Karpas-422 (cell line): ENCODE measurements at regions not wholly inside any gene's neighbourhood (a gene's known extent, or its start where the extent isn't known, plus 50 kb on each side); places are given as distances from the start of the nearest gene placed in this dataset.
"Not testable (repeated sequence)": the region's sequence is repeated elsewhere in the genome, so short reads cannot be mapped to it uniquely, and the experiment has no call there.

ENCODE experiments used
- DNase-seq: peaks from one replicate; pipeline ENCODE4 v3.0.0-alpha.2; 2015
- H2AFZ ChIP-seq: fragments of 200-600 bp; sonication (generic); 2 replicates; pipeline ENCODE4 v1.6.1; 2014; ENCODE audit warnings: antibody characterized with exemption, low read length, mixed read lengths
- H3K27ac ChIP-seq: fragments of 200-600 bp; sonication (generic); 2 replicates; pipeline ENCODE4 v1.5.1; 2014; ENCODE audit warnings: mild to moderate bottlenecking, low read length, moderate library complexity
- H3K27me3 ChIP-seq: fragments of 200-600 bp; sonication (generic); 2 replicates; pipeline ENCODE4 v1.6.1; 2014; ENCODE audit warnings: low read length, mixed read lengths
- H3K36me3 ChIP-seq: fragments of 200-600 bp; sonication (generic); 2 replicates; pipeline ENCODE4 v1.6.1; 2014; ENCODE audit warnings: low read length, mixed read lengths; ENCODE audit not compliant: insufficient read depth
- H3K4me1 ChIP-seq: fragments of 200-600 bp; sonication (generic); 2 replicates; pipeline ENCODE4 v1.6.1; 2014; ENCODE audit warnings: mild to moderate bottlenecking, low read length, mixed read lengths
- H3K4me2 ChIP-seq: fragments of 200-600 bp; sonication (generic); 2 replicates; pipeline ENCODE4 v1.6.1; 2014; ENCODE audit warnings: low read length, low read depth, mild to moderate bottlenecking; ENCODE audit not compliant: poor library complexity, severe bottlenecking
- H3K4me3 ChIP-seq: fragments of 200-600 bp; sonication (generic); 2 replicates; pipeline ENCODE4 v1.5.1; 2014; ENCODE audit warnings: mild to moderate bottlenecking, antibody characterized with exemption, low read length, mixed read lengths
- H3K79me2 ChIP-seq: fragments of 200-600 bp; sonication (generic); 2 replicates; pipeline ENCODE4 v1.6.1; 2014; ENCODE audit warnings: mild to moderate bottlenecking, low read length, mixed read lengths
- H3K9ac ChIP-seq: fragments of 200-600 bp; sonication (generic); 2 replicates; pipeline ENCODE4 v1.6.0; 2014; ENCODE audit warnings: low read length
- H3K9me2 ChIP-seq: fragments of 200-600 bp; sonication (generic), shearing (Covaris generic); replicated peaks from 2 replicates; pipeline ENCODE4 v1.6.0; 2014; ENCODE audit warnings: mild to moderate bottlenecking, low read length, moderate library complexity; ENCODE audit not compliant: insufficient read depth
- H3K9me3 ChIP-seq: fragments of 300-700, 200-600 bp; sonication (generic); 2 replicates; pipeline ENCODE4 v1.6.1; 2014; ENCODE audit warnings: low read length, mixed read lengths
- H4K20me1 ChIP-seq: fragments of 200-600 bp; sonication (generic); 2 replicates; pipeline ENCODE4 v1.6.1; 2014; ENCODE audit warnings: mild to moderate bottlenecking, antibody characterized with exemption, low read length, low read depth; ENCODE audit not compliant: insufficient read depth

DNA sequence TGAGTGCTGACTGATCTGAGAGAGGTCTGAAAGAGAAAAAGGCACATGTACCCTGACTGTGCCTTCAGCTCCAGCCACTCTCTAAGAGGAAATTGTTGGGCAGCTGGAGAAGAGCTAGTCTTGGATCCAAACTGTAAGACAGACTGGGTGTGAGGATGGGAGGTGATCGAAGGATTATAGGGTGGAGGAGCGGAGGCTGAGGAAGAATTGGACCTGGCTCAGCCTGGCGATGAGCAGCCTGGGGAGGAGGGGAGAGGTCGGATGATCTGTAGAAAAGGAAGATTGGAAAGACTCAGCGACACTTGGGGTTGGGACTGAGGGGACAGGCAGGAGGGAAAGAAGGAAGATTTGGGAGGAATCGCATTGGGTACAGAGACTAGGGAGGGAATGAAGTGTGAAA is 98.6 kb upstream of the SLC25A48 start:
- Histone ChIP-seq H3K4me2 (no peak overlapping the region), H3K9me2 (no peaks in the 10 kb centered on the region), H3K4me1 (no peaks in the 10 kb centered on the region), H3K79me2 (no peaks in the 10 kb centered on the region), H3K36me3 (no peaks in the 10 kb centered on the region), H3K27me3 (no peaks in the 10 kb centered on the region), H3K9ac (no peak overlapping the region), H3K4me3 (no peak overlapping the region), H4K20me1 (no peaks in the 10 kb centered on the region), H3K27ac (no peak overlapping the region), H3K9me3 (no peaks in the 10 kb centered on the region), H2AFZ (no peak overlapping the region)
- no peak for DNase-seq

GRCh38 chr5:135734956-135735355 is 99.5 kb upstream of the SLC25A48 start:
- not testable (repeated sequence) for H3K27ac ChIP-seq, H3K9me3 ChIP-seq, H3K9me2 ChIP-seq, H2AFZ ChIP-seq, H3K4me1 ChIP-seq, H4K20me1 ChIP-seq, DNase-seq, H3K27me3 ChIP-seq, H3K79me2 ChIP-seq, H3K9ac ChIP-seq, H3K36me3 ChIP-seq, H3K4me2 ChIP-seq, H3K4me3 ChIP-seq

DNA sequence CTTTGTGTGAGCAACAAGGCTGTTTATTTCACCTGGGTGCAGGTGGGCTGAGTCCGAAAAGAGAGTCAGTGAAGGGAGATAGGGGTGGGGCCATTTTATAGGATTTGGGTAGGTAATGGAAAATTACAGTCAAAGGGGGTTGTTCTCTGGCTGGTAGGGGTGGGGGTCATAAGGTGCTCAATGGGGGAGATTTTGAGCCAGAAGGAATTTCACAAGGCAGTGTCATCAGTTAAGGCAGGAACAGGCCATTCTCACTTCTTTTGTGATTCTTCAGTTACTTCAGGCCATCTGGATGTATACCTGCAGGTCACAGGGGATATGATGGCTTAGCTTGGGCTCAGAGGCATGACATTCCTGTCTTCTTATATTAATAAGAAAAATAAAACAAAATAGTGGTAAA is 103.4 kb upstream of the SLC25A48 start:
- not testable (repeated sequence) for H3K79me2 ChIP-seq, H3K4me2 ChIP-seq, H3K36me3 ChIP-seq, H3K9ac ChIP-seq, H3K4me3 ChIP-seq, H2AFZ ChIP-seq, H3K27ac ChIP-seq, H4K20me1 ChIP-seq, H3K27me3 ChIP-seq, H3K9me2 ChIP-seq, DNase-seq, H3K4me1 ChIP-seq, H3K9me3 ChIP-seq

GRCh38 chr5:135730161-135730560 is 104.3 kb upstream of the SLC25A48 start:
- not testable (repeated sequence) for H3K79me2 ChIP-seq, H3K27ac ChIP-seq, H3K36me3 ChIP-seq, H2AFZ ChIP-seq, H3K4me3 ChIP-seq, H3K27me3 ChIP-seq, H3K4me2 ChIP-seq, H3K9ac ChIP-seq, H4K20me1 ChIP-seq, H3K9me3 ChIP-seq, H3K9me2 ChIP-seq, DNase-seq, H3K4me1 ChIP-seq

DNA sequence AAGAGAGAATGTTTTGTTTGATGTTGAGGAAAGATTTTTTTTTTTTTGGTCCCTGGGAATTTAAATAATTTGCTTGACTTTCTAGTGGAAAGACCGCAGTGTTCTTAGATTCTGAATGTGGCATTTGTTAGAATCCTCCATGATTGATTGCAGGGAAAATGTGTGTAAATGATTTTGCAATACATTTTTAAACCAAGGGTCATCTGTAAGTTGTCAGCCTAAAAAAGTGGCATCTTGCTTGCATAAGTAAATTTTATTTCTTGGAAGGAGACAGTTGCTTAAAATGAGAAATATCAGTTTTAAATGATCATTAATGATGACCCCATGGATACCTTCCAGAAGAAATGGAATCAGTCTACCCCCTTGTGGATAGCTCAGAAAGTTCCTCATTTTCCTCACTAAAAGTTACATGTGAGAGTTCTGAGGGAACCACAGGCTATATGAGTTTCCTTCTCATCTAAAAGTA is 105.1 kb upstream of the SLC25A48 start:
- Histone ChIP-seq H3K79me2 (no peaks in the 10 kb centered on the region), H3K4me1 (peaks cover 5% of the 10 kb centered on the region), H3K4me2 (no peak overlapping the region), H3K9me2 (no peaks in the 10 kb centered on the region), H3K36me3 (no peaks in the 10 kb centered on the region), H3K9ac (no peak overlapping the region), H3K27ac (no peak overlapping the region), H4K20me1 (no peaks in the 10 kb centered on the region), H3K9me3 (no peaks in the 10 kb centered on the region), H3K4me3 (no peak overlapping the region), H2AFZ (no peak overlapping the region), H3K27me3 (no peaks in the 10 kb centered on the region)
- peak; percentile 43 for DNase-seq

GRCh38 chr5:135724617-135725016 is 109.8 kb upstream of the SLC25A48 start:
- H3K79me2 ChIP-seq, result no peaks in the 10 kb centered on the region
- peaks cover 5% of the 10 kb centered on the region for H3K4me1 ChIP-seq
- H3K27ac ChIP-seq, result no peak overlapping the region
- H3K9me2 ChIP-seq, result no peaks in the 10 kb centered on the region
- no peak overlapping the region for H3K4me2 ChIP-seq
- H3K4me3 ChIP-seq, result no peak overlapping the region
- DNase-seq, result no peak
- H4K20me1 ChIP-seq, result no peaks in the 10 kb centered on the region
- no peaks in the 10 kb centered on the region for H3K9me3 ChIP-seq
- H3K36me3 ChIP-seq, result no peaks in the 10 kb centered on the region
- H2AFZ ChIP-seq, result no peak overlapping the region
- H3K27me3 ChIP-seq, result no peaks in the 10 kb centered on the region
- H3K9ac ChIP-seq, result no peak overlapping the region

DNA sequence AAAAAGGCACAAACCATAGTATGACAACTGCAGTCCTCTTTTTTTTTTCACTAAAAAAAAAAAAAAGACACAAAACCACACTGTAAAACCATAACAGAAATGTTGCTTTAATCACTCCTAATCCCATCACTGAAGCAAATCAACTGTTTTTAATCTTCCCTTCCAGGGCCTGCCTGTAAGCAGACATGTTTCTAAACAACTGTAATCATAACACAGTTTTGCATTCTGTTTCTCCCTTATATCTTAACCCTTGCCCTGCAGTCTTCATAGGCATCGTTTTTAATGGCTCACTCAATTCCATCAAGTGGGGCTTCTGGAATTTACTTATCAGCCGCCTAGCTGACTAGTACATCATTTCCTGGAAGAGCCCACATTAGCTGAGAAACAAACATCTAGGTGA is 111.0 kb upstream of the SLC25A48 start:
- H3K27me3 ChIP-seq, result no peaks in the 10 kb centered on the region
- no peak overlapping the region for H3K27ac ChIP-seq
- H3K4me1 ChIP-seq, result peaks cover 5% of the 10 kb centered on the region
- no peaks in the 10 kb centered on the region for H3K9me3 ChIP-seq
- H3K9ac ChIP-seq, result no peak overlapping the region
- no peaks in the 10 kb centered on the region for H3K9me2 ChIP-seq
- H2AFZ ChIP-seq, result no peak overlapping the region
- no peaks in the 10 kb centered on the region for H4K20me1 ChIP-seq
- H3K36me3 ChIP-seq, result no peaks in the 10 kb centered on the region
- DNase-seq, result no peak
- H3K4me3 ChIP-seq, result no peak overlapping the region
- H3K79me2 ChIP-seq, result no peaks in the 10 kb centered on the region
- H3K4me2 ChIP-seq, result no peak overlapping the region

DNA sequence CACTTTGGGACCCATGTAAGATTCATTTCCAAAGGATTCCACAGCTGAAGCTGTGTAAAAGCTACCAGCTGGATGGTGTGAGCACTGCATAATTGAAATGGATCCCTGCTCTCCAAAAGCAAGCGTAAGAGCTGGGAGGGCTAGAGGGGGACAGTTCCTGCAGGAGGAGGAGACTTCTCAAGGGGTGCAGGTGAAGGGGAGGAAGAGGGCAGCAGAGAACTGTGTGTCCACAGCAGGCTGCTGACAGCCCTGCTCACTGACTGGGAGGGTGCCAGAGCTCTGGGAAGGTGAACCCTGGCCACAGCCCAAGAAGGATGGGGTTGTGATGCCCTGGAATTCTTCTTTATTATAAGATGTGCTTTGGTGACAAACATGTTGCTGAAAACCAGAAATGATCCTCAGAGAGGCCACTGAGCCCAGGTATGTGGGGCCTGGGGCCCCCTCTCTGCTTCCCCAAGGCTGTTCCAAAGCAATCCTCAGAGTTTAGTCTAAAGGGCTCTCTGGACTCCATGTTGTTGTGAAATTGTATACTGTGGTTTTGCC is 112.8 kb upstream of the SLC25A48 start:
- H3K4me3 ChIP-seq, result no peak overlapping the region
- H3K36me3 ChIP-seq, result no peaks in the 10 kb centered on the region
- H3K4me1 ChIP-seq, result peaks cover 2% of the 10 kb centered on the region
- H3K27me3 ChIP-seq, result no peaks in the 10 kb centered on the region
- no peak overlapping the region for H3K27ac ChIP-seq
- H3K9me2 ChIP-seq, result no peaks in the 10 kb centered on the region
- H3K4me2 ChIP-seq, result no peak overlapping the region
- H4K20me1 ChIP-seq, result no peaks in the 10 kb centered on the region
- no peaks in the 10 kb centered on the region for H3K9me3 ChIP-seq
- H2AFZ ChIP-seq, result no peak overlapping the region
- H3K79me2 ChIP-seq, result no peaks in the 10 kb centered on the region
- no peak overlapping the region for H3K9ac ChIP-seq
- DNase-seq, result no peak

DNA sequence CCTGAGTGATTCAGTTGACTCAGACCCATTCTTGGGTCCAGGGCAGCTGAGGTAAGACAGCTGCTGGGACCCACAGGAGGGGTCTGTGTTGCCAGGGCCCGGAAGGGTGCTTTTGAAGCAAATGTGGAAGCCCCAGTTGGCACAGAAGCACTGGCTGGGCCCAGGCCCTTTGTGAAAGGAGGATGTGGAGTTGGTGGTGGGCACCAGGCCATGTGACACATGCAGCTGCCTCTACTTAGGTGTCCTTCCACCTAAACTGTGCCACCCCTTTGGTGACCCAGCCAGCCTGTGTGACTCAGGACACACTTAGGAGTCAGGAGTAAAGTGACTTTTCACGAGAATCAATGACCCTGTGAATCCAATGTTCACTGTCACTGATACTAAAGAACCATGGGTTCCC is 114.3 kb upstream of the SLC25A48 start:
- H3K36me3 ChIP-seq, result no peaks in the 10 kb centered on the region
- H3K4me1 ChIP-seq, result no peaks in the 10 kb centered on the region
- no peak overlapping the region for H3K4me3 ChIP-seq
- H3K79me2 ChIP-seq, result no peaks in the 10 kb centered on the region
- DNase-seq, result no peak
- H2AFZ ChIP-seq, result no peak overlapping the region
- H3K9me2 ChIP-seq, result no peaks in the 10 kb centered on the region
- H3K27ac ChIP-seq, result no peak overlapping the region
- H3K9ac ChIP-seq, result no peak overlapping the region
- no peaks in the 10 kb centered on the region for H3K9me3 ChIP-seq
- no peaks in the 10 kb centered on the region for H3K27me3 ChIP-seq
- H4K20me1 ChIP-seq, result no peaks in the 10 kb centered on the region
- H3K4me2 ChIP-seq, result no peak overlapping the region
